WTC11 (cell line): ENCODE measurements at regions not wholly inside any gene's neighbourhood (a gene's known extent, or its start where the extent isn't known, plus 50 kb on each side); places are given as distances from the start of the nearest gene placed in this dataset.

Source experiments
- ATAC-seq: fragments of 200-7000 bp; cut with Tn5 transposase; 2 replicates; pipeline ENCODE4 v1.10.0; 2021; ENCODE audit warnings: mild to moderate bottlenecking, moderate library complexity
- CTCF ChIA-PET: fragments of 300-600 bp; sonication (Branson Sonifier 250); formaldehyde crosslinking; loops from one replicate; lab custom pipeline; 2021; ENCODE audit warnings: antibody characterized with exemption; lab: Charles Lee
- POLR2A ChIA-PET: fragments of 350-600 bp; sonication (Branson Sonifier 250); formaldehyde crosslinking; loops from one replicate; lab custom pipeline; 2021; ENCODE audit warnings: antibody characterized with exemption; lab: Charles Lee
- DNase-seq: peaks from one replicate; pipeline ENCODE4 v3.0.0; 2021; ENCODE audit warnings: low spot score
- H3K27ac Mint-ChIP-seq: 2 replicates; pipeline ENCODE4 v1.8.0; 2021; ENCODE audit warnings: mixed read lengths
- H3K27me3 Mint-ChIP-seq: 2 replicates; pipeline ENCODE4 v1.8.0; 2021; ENCODE audit warnings: low read depth, mild to moderate bottlenecking, moderate library complexity, mixed read lengths
- H3K36me3 Mint-ChIP-seq: 2 replicates; pipeline ENCODE4 v1.8.0; 2021; ENCODE audit warnings: mixed read lengths
- H3K4me1 Mint-ChIP-seq: 2 replicates; pipeline ENCODE4 v1.8.0; 2022; ENCODE audit warnings: mixed read lengths
- H3K4me3 Mint-ChIP-seq: 2 replicates; pipeline ENCODE4 v1.8.0; 2021; ENCODE audit warnings: mild to moderate bottlenecking, moderate library complexity, mixed read lengths
- H3K9me3 Mint-ChIP-seq: 2 replicates; pipeline ENCODE4 v1.8.0; 2021; ENCODE audit warnings: mixed read lengths
- CBFB ChIP-seq: sonication (generic); formaldehyde crosslinking; IDR thresholded peaks from 2 replicates; pipeline ENCODE4 v1.8.1; 2022; ENCODE audit warnings: mild to moderate bottlenecking, low read depth, missing genetic modification reagents
- CREB1 ChIP-seq: sonication (generic); formaldehyde crosslinking; IDR thresholded peaks from 2 replicates; pipeline ENCODE4 v1.8.0; 2023; ENCODE audit warnings: mild to moderate bottlenecking, missing genetic modification reagents
- FOXP1 ChIP-seq: sonication (generic); formaldehyde crosslinking; IDR thresholded peaks from 2 replicates; pipeline ENCODE4 v1.8.0; 2022; ENCODE audit warnings: missing genetic modification reagents, mild to moderate bottlenecking, moderate library complexity, borderline replicate concordance
- GTF2I ChIP-seq: fragments of 250-450 bp; sonication (Bioruptor Pico); conservative IDR thresholded peaks from 2 replicates; pipeline ENCODE4 v1.4.0; 2021; ENCODE audit warnings: mild to moderate bottlenecking
- KAT7 ChIP-seq: sonication (generic); formaldehyde crosslinking; IDR thresholded peaks from 2 replicates; pipeline ENCODE4 v1.8.1; 2023; ENCODE audit warnings: missing genetic modification reagents, mild to moderate bottlenecking, borderline replicate concordance
- NFE2L1 ChIP-seq: sonication (generic); formaldehyde crosslinking; IDR thresholded peaks from 2 replicates; pipeline ENCODE4 v1.8.1; 2023; ENCODE audit warnings: missing genetic modification reagents
- TCF7 ChIP-seq: sonication (generic); formaldehyde crosslinking; IDR thresholded peaks from 2 replicates; pipeline ENCODE4 v1.8.0; 2022; ENCODE audit warnings: mild to moderate bottlenecking, low read depth, missing genetic modification reagents, moderate library complexity
- TP53 ChIP-seq: sonication (generic); formaldehyde crosslinking; IDR thresholded peaks from 2 replicates; pipeline ENCODE4 v1.8.1; 2023; ENCODE audit warnings: mild to moderate bottlenecking, missing genetic modification reagents
- ZBTB21 ChIP-seq: sonication (generic); formaldehyde crosslinking; IDR thresholded peaks from 2 replicates; pipeline ENCODE4 v1.8.1; 2023; ENCODE audit warnings: mild to moderate bottlenecking, missing genetic modification reagents, borderline replicate concordance
- ZNF219 ChIP-seq: sonication (generic); formaldehyde crosslinking; IDR thresholded peaks from 2 replicates; pipeline ENCODE4 v1.8.0; 2023; ENCODE audit warnings: missing genetic modification reagents, mild to moderate bottlenecking, borderline replicate concordance
- ZNF396 ChIP-seq: fragments of 250-450 bp; sonication (Bioruptor Pico); IDR thresholded peaks from 2 replicates; pipeline ENCODE4 v1.8.0; 2021; ENCODE audit warnings: mild to moderate bottlenecking, moderate library complexity, borderline replicate concordance
- ZNF416 ChIP-seq: fragments of 250-450 bp; sonication (Bioruptor Pico); IDR thresholded peaks from 2 replicates; pipeline ENCODE4 v1.9.0; 2021; ENCODE audit warnings: mild to moderate bottlenecking, inconsistent platforms
- ZNF671 ChIP-seq: fragments of 250-450 bp; sonication (Bioruptor Pico); IDR thresholded peaks from 2 replicates; pipeline ENCODE4 v1.8.0; 2021; ENCODE audit warnings: mild to moderate bottlenecking
- TF ChIP-seq, protein P1 (sequence below): fragments of 250-450 bp; sonication (Bioruptor Pico); conservative IDR thresholded peaks from 2 replicates; pipeline ENCODE4 v1.9.0; 2021; ENCODE audit warnings: mild to moderate bottlenecking
- TF ChIP-seq, protein P2 (sequence below): sonication (generic); formaldehyde crosslinking; IDR thresholded peaks from 2 replicates; pipeline ENCODE4 v1.8.1; 2022; ENCODE audit warnings: mild to moderate bottlenecking, missing genetic modification reagents, moderate library complexity, borderline replicate concordance
- TF ChIP-seq, protein P3 (sequence below): sonication (generic); formaldehyde crosslinking; IDR thresholded peaks from 2 replicates; pipeline ENCODE4 v1.8.1; 2022; ENCODE audit warnings: mild to moderate bottlenecking, moderate library complexity, missing genetic modification reagents
- TF ChIP-seq, protein P4 (sequence below): sonication (generic); formaldehyde crosslinking; IDR thresholded peaks from 2 replicates; pipeline ENCODE4 v1.8.0; 2022; ENCODE audit warnings: mild to moderate bottlenecking, missing genetic modification reagents
- TF ChIP-seq, protein P5 (sequence below): sonication (generic); formaldehyde crosslinking; IDR thresholded peaks from 2 replicates; pipeline ENCODE4 v1.8.0; 2023; ENCODE audit warnings: missing genetic modification reagents, mild to moderate bottlenecking, borderline replicate concordance
- TF ChIP-seq, protein P6 (sequence below): sonication (generic); formaldehyde crosslinking; IDR thresholded peaks from 2 replicates; pipeline ENCODE4 v1.8.1; 2023; ENCODE audit warnings: mild to moderate bottlenecking, missing genetic modification reagents, moderate library complexity
- TF ChIP-seq, protein P7 (sequence below): sonication (generic); formaldehyde crosslinking; conservative IDR thresholded peaks from 2 replicates; pipeline ENCODE4 v1.8.1; 2023; ENCODE audit warnings: mild to moderate bottlenecking, low read depth, missing genetic modification reagents, moderate library complexity
- TF ChIP-seq, protein P8 (sequence below): sonication (generic); formaldehyde crosslinking; IDR thresholded peaks from 2 replicates; pipeline ENCODE4 v1.8.1; 2023; ENCODE audit warnings: mild to moderate bottlenecking, missing genetic modification reagents, moderate library complexity
- TF ChIP-seq, protein P9 (sequence below): sonication (generic); formaldehyde crosslinking; IDR thresholded peaks from 2 replicates; pipeline ENCODE4 v1.8.0; 2022; ENCODE audit warnings: mild to moderate bottlenecking, missing genetic modification reagents

DNA sequence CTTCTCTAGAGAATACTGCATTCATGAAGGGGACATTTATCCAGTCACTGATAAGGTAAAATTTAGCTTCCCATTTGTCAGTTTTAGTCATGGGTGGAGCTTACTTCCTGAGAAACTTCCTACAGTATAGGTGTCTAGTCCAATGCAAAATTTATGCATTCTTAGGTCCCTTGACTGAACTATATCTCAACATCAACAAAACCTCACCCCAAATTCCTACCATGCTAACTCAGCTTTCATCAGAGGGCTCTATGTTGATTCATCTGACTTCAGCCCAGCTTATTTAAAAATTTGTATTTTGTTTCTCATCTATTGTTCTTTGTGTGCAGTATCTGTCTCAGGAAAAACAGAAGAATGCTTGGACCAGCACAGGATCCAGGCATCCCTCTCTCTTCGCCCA, 296.4 kb upstream of the ACVR2A start:
- TF ChIP-seq, protein P1, sequence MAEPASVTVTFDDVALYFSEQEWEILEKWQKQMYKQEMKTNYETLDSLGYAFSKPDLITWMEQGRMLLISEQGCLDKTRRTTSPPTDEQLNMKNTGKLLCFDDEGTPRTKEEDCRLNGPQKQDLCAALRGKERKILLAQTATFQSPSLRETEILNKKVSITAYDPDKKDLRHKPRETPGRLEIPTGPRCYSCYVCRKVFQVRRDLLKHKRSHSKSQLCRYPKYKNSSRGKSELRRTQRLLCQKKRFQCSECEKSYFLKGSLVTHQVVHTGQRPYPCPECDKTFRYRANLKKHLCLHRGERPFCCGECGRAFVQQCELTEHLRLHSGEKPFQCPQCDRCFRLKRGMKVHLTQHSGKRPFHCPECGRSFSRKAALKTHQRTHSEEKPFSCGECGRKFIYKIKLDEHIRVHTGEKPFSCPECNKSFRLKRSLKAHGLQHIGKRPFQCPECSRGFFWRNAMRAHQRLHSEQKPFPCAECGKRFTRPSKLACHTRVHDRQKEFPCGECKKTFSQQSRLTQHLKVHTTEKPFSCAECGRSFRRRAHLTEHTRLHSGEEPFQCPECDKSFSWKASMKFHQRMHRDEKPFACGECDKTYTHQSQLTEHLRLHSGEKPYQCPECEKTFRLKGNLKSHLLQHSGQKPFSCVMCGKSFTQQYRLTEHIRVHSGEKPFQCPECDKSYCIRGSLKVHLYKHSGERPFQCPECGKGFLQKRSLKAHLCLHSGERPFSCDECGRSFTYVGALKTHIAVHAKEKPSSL = no peak
- TF ChIP-seq ZBTB21 (no peak), ZNF219 (CRISPR knock-in tag) (no peak), NFE2L1 (no peak), TP53 (no peak), ZNF671 (CRISPR knock-in tag) (no peak), FOXP1 (no peak), ZNF396 (no peak)
- TF ChIP-seq, protein P2, sequence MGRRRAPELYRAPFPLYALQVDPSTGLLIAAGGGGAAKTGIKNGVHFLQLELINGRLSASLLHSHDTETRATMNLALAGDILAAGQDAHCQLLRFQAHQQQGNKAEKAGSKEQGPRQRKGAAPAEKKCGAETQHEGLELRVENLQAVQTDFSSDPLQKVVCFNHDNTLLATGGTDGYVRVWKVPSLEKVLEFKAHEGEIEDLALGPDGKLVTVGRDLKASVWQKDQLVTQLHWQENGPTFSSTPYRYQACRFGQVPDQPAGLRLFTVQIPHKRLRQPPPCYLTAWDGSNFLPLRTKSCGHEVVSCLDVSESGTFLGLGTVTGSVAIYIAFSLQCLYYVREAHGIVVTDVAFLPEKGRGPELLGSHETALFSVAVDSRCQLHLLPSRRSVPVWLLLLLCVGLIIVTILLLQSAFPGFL (CRISPR knock-in tag) = no peak
- TF ChIP-seq, protein P3, sequence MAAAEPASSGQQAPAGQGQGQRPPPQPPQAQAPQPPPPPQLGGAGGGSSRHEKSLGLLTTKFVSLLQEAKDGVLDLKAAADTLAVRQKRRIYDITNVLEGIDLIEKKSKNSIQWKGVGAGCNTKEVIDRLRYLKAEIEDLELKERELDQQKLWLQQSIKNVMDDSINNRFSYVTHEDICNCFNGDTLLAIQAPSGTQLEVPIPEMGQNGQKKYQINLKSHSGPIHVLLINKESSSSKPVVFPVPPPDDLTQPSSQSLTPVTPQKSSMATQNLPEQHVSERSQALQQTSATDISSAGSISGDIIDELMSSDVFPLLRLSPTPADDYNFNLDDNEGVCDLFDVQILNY (CRISPR knock-in tag) = no peak
- TF ChIP-seq, protein P4, sequence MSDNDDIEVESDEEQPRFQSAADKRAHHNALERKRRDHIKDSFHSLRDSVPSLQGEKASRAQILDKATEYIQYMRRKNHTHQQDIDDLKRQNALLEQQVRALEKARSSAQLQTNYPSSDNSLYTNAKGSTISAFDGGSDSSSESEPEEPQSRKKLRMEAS = no peak
- CTCF ChIA-PET = no interaction called here
- no peak for ATAC-seq

DNA sequence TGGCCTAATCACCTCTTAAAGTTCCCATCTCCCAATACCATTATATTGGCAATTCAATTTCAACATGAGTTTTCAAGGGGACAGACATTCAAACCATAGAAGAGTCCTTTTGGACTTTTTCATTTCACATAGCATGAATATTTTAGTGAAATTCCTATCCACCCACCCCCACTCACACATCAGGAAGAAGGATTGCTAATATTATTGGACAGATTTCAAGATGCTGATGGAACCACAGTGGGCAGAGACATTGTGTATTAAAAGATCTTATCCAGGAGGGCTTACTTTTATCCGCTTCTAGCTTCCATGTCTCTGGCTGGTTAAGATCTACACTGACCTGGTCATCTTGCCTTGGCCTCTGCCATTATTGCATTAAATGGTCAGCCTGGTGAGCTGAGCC, 297.4 kb upstream of the ACVR2A start:
- DNase-seq (no peak), ATAC-seq (no peak)
- POLR2A ChIA-PET = interaction anchor here (0.6 kb wide), 1 partner anchor 191 kb away, joined by 3 read pairs; no protein-coding TSS in a partner anchor
- CTCF ChIA-PET = no interaction called here
- no peaks in the 10 kb centered on the region for H3K4me1 Mint-ChIP-seq
- H3K9me3 Mint-ChIP-seq = peaks cover 5% of the 10 kb centered on the region
- H3K36me3 Mint-ChIP-seq = no peaks in the 10 kb centered on the region
- no peak overlapping the region for H3K27ac Mint-ChIP-seq
- H3K27me3 Mint-ChIP-seq = no peaks in the 10 kb centered on the region
- no peak overlapping the region for H3K4me3 Mint-ChIP-seq
- TF ChIP-seq, protein P5, sequence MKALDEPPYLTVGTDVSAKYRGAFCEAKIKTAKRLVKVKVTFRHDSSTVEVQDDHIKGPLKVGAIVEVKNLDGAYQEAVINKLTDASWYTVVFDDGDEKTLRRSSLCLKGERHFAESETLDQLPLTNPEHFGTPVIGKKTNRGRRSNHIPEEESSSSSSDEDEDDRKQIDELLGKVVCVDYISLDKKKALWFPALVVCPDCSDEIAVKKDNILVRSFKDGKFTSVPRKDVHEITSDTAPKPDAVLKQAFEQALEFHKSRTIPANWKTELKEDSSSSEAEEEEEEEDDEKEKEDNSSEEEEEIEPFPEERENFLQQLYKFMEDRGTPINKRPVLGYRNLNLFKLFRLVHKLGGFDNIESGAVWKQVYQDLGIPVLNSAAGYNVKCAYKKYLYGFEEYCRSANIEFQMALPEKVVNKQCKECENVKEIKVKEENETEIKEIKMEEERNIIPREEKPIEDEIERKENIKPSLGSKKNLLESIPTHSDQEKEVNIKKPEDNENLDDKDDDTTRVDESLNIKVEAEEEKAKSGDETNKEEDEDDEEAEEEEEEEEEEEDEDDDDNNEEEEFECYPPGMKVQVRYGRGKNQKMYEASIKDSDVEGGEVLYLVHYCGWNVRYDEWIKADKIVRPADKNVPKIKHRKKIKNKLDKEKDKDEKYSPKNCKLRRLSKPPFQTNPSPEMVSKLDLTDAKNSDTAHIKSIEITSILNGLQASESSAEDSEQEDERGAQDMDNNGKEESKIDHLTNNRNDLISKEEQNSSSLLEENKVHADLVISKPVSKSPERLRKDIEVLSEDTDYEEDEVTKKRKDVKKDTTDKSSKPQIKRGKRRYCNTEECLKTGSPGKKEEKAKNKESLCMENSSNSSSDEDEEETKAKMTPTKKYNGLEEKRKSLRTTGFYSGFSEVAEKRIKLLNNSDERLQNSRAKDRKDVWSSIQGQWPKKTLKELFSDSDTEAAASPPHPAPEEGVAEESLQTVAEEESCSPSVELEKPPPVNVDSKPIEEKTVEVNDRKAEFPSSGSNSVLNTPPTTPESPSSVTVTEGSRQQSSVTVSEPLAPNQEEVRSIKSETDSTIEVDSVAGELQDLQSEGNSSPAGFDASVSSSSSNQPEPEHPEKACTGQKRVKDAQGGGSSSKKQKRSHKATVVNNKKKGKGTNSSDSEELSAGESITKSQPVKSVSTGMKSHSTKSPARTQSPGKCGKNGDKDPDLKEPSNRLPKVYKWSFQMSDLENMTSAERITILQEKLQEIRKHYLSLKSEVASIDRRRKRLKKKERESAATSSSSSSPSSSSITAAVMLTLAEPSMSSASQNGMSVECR (CRISPR knock-in tag) = no peak
- TF ChIP-seq CREB1 (CRISPR knock-in tag) (no peak), TCF7 (CRISPR knock-in tag) (no peak), GTF2I (CRISPR knock-in tag) (no peak), FOXP1 (no peak), CBFB (no peak), ZNF416 (no peak), KAT7 (CRISPR knock-in tag) (no peak)
- TF ChIP-seq, protein P6, sequence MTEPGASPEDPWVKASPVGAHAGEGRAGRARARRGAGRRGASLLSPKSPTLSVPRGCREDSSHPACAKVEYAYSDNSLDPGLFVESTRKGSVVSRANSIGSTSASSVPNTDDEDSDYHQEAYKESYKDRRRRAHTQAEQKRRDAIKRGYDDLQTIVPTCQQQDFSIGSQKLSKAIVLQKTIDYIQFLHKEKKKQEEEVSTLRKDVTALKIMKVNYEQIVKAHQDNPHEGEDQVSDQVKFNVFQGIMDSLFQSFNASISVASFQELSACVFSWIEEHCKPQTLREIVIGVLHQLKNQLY (CRISPR knock-in tag) = no peak
- TF ChIP-seq, protein P7, sequence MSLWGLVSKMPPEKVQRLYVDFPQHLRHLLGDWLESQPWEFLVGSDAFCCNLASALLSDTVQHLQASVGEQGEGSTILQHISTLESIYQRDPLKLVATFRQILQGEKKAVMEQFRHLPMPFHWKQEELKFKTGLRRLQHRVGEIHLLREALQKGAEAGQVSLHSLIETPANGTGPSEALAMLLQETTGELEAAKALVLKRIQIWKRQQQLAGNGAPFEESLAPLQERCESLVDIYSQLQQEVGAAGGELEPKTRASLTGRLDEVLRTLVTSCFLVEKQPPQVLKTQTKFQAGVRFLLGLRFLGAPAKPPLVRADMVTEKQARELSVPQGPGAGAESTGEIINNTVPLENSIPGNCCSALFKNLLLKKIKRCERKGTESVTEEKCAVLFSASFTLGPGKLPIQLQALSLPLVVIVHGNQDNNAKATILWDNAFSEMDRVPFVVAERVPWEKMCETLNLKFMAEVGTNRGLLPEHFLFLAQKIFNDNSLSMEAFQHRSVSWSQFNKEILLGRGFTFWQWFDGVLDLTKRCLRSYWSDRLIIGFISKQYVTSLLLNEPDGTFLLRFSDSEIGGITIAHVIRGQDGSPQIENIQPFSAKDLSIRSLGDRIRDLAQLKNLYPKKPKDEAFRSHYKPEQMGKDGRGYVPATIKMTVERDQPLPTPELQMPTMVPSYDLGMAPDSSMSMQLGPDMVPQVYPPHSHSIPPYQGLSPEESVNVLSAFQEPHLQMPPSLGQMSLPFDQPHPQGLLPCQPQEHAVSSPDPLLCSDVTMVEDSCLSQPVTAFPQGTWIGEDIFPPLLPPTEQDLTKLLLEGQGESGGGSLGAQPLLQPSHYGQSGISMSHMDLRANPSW (CRISPR knock-in tag) = no peak
- TF ChIP-seq, protein P8, sequence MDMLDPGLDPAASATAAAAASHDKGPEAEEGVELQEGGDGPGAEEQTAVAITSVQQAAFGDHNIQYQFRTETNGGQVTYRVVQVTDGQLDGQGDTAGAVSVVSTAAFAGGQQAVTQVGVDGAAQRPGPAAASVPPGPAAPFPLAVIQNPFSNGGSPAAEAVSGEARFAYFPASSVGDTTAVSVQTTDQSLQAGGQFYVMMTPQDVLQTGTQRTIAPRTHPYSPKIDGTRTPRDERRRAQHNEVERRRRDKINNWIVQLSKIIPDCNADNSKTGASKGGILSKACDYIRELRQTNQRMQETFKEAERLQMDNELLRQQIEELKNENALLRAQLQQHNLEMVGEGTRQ = no peak
- TF ChIP-seq, protein P9, sequence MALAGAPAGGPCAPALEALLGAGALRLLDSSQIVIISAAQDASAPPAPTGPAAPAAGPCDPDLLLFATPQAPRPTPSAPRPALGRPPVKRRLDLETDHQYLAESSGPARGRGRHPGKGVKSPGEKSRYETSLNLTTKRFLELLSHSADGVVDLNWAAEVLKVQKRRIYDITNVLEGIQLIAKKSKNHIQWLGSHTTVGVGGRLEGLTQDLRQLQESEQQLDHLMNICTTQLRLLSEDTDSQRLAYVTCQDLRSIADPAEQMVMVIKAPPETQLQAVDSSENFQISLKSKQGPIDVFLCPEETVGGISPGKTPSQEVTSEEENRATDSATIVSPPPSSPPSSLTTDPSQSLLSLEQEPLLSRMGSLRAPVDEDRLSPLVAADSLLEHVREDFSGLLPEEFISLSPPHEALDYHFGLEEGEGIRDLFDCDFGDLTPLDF = no peak

More for the DNA sequence above, 296.4 kb upstream of the ACVR2A start:
- Mint-ChIP-seq H3K4me1 (no peaks in the 10 kb centered on the region), H3K4me3 (no peak overlapping the region), H3K27me3 (no peaks in the 10 kb centered on the region), H3K9me3 (peaks cover 10% of the 10 kb centered on the region), H3K27ac (no peak overlapping the region), H3K36me3 (no peaks in the 10 kb centered on the region)
- no peak for DNase-seq
- POLR2A ChIA-PET = no interaction called here
